ENCODE measurements at regions not wholly inside any gene's neighbourhood (a gene's known extent, or its start where the extent isn't known, plus 50 kb on each side); places are given as distances from the start of the nearest gene placed in this dataset.

DNA sequence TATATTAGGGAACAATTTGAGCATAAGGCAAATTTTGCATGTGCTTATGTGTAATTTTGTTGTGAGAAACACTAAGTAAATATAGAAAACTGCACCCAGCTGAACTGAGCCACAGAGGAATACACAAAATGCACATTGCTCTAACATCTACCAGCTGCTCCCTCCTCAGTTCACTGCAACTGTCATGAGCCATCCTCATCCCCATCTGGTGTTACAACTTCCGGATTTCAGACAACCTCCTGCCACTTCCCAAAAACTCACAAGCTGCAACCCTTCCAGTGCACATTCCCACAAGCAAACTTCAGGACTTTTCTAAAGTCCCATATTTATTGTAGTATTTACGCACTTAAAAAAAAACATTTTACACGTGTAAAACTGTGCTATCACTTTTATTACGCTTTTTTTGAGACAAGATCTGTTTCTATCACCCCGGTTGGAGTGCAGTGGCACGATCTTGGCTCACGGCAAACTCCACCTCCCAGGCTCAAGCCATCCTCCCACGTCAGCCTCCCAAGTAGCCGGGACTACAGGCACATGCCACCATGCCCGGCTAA, 169.1 kb upstream of the TBX3 start:
- TF ChIP-seq, protein P1, sequence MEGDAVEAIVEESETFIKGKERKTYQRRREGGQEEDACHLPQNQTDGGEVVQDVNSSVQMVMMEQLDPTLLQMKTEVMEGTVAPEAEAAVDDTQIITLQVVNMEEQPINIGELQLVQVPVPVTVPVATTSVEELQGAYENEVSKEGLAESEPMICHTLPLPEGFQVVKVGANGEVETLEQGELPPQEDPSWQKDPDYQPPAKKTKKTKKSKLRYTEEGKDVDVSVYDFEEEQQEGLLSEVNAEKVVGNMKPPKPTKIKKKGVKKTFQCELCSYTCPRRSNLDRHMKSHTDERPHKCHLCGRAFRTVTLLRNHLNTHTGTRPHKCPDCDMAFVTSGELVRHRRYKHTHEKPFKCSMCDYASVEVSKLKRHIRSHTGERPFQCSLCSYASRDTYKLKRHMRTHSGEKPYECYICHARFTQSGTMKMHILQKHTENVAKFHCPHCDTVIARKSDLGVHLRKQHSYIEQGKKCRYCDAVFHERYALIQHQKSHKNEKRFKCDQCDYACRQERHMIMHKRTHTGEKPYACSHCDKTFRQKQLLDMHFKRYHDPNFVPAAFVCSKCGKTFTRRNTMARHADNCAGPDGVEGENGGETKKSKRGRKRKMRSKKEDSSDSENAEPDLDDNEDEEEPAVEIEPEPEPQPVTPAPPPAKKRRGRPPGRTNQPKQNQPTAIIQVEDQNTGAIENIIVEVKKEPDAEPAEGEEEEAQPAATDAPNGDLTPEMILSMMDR (IDR thresholded peaks at IDR 0.05; ENCODE audit: control insufficient read depth, extremely low read depth, insufficient read depth): no peak
- no peak for DNase-seq (ENCODE audit: low read depth)
- H3K4me3 ChIP-seq (ENCODE audit: low read depth, low read length): no peak overlapping the region

DNA sequence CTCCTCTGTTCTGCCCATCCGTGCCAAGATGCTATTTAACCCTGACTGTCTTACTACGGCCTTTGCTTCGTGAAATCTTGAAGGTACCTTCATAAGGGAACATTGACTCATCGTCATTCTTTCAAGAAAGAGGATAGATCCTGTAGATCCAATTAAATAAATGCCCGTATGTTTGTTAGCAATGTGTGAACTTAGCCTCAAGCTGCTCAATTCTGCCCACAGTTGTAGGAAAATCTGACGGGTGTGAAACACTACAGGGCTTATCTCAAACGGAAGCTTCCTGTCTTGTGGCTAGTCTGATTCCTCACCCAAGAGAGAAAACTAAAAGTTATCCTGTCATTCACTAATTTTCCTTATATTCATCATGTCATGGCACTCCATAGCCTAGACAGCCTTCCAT, 168.0 kb upstream of the TBX3 start:
- H3K4me3 ChIP-seq (ENCODE audit: low read depth, low read length): no peak overlapping the region
- TF ChIP-seq, protein P1 (IDR thresholded peaks at IDR 0.05; ENCODE audit: control insufficient read depth, extremely low read depth, insufficient read depth): no peak
- no peak for DNase-seq (ENCODE audit: low read depth)

- TF ChIP-seq, protein P1 (IDR thresholded peaks at IDR 0.05; ENCODE audit: control insufficient read depth, extremely low read depth, insufficient read depth): no peak
- DNase-seq (ENCODE audit: low read depth): no peak
- H3K4me3 ChIP-seq (ENCODE audit: low read depth, low read length): no peak overlapping the region
These were observed 166.8 kb upstream of the TBX3 start for GRCh38 chr12:114850661-114851275.

DNA sequence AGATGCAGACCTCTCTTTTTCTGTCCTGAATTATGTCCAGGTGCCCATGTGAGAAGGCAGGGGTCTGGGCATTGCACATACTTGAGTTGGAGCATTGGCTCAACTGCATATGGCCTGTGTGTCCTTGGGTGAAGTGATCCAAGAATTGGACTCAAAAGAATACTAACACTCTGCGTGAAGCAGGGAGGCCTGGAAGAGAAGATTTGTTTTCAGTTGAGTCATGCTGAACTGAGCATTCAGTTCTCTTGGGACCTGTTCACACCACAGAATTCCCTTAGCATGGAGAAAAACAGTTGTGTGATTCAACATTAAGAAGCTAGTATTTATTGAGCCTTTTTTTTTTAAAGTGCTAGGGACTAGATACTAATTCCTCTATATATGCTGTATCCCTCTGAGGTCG, 164.7 kb upstream of the TBX3 start:
- TF ChIP-seq, protein P1 (IDR thresholded peaks at IDR 0.05; ENCODE audit: control insufficient read depth, extremely low read depth, insufficient read depth): no peak
- DNase-seq (ENCODE audit: low read depth): no peak
- H3K4me3 ChIP-seq (ENCODE audit: low read depth, low read length): no peak overlapping the region

GRCh38 chr12:114847441-114848035, 163.6 kb upstream of the TBX3 start:
- H3K4me3 ChIP-seq (ENCODE audit: low read depth, low read length): no peak overlapping the region
- TF ChIP-seq, protein P1 (IDR thresholded peaks at IDR 0.05; ENCODE audit: control insufficient read depth, extremely low read depth, insufficient read depth): no peak
- no peak for DNase-seq (ENCODE audit: low read depth)

DNA sequence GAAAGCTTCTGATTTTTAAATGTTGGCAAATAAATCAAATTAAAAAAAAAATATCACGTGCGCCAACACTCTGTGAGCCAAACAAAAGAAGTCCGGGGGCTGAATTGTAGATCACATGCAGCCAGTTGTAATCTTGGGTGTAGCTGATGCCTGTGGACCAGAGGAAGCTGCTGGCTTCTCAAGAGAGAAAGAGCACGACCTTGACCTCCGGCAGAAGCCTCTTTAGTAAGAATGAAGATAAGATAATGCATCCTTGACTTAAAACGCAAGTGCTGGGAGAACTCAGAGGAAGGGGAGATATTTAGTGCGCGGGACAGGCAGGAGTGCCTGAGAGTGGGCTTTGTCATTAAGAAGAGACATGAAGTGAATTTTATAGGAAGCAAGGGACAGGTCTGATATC, 162.8 kb upstream of the TBX3 start:
- no peak for DNase-seq (ENCODE audit: low read depth)
- TF ChIP-seq, protein P1 (IDR thresholded peaks at IDR 0.05; ENCODE audit: control insufficient read depth, extremely low read depth, insufficient read depth): no peak
- no peak overlapping the region for H3K4me3 ChIP-seq (ENCODE audit: low read depth, low read length)
